Calu3 (cell line): ENCODE measurements at regions not wholly inside any gene's neighbourhood (a gene's known extent, or its start where the extent isn't known, plus 50 kb on each side); places are given as distances from the start of the nearest gene placed in this dataset.

ENCODE experiments used
- BruUV-seq: library from RNA; stranded (reverse); fragments of 400-500 nt; replicated peaks from 2 replicates; lab custom pipeline; 2021; lab: Mats Ljungman, UMichigan
- CTCF ChIA-PET: fragments of 300-600 bp; sonication (Branson Sonifier 250); formaldehyde crosslinking; loops from one replicate; lab custom pipeline; 2022; ENCODE audit warnings: antibody characterized with exemption; lab: Charles Lee
- DNase-seq: peaks from one replicate; pipeline ENCODE4 v3.0.0; 2022
- H3K27ac Mint-ChIP-seq: one replicate; pipeline ENCODE4 v1.8.0; 2022; ENCODE audit warnings: mixed read lengths; ENCODE audit not compliant: unreplicated experiment
- H3K27me3 Mint-ChIP-seq: one replicate; pipeline ENCODE4 v1.8.0; 2022; ENCODE audit warnings: mixed read lengths; ENCODE audit not compliant: unreplicated experiment
- H3K36me3 Mint-ChIP-seq: one replicate; pipeline ENCODE4 v1.8.0; 2022; ENCODE audit warnings: mild to moderate bottlenecking, moderate library complexity, mixed read lengths; ENCODE audit not compliant: insufficient read depth, unreplicated experiment
- H3K4me1 Mint-ChIP-seq: one replicate; pipeline ENCODE4 v1.8.0; 2022; ENCODE audit warnings: mild to moderate bottlenecking, low read depth, mixed read lengths; ENCODE audit not compliant: unreplicated experiment
- H3K4me3 Mint-ChIP-seq: one replicate; pipeline ENCODE4 v1.8.0; 2022; ENCODE audit warnings: mild to moderate bottlenecking, low read depth, moderate library complexity, mixed read lengths; ENCODE audit not compliant: unreplicated experiment
- H3K9me3 Mint-ChIP-seq: one replicate; pipeline ENCODE4 v1.8.0; 2022; ENCODE audit warnings: low read depth, mixed read lengths; ENCODE audit not compliant: unreplicated experiment
- CTCF ChIP-seq: fragments of 200-600 bp; IDR thresholded peaks from one replicate; pipeline ENCODE4 v1.8.0; 2022; ENCODE audit warnings: antibody characterized with exemption; ENCODE audit not compliant: unreplicated experiment
- intact Hi-C: fragments of 100-400 bp; cut with micrococcal nuclease; formaldehyde crosslinking; loops from one replicate; pipeline ENCODE4 v1.10.0; 2022; ENCODE audit not compliant: unreplicated experiment

- CTCF ChIA-PET: no interaction called here
- H3K9me3 Mint-ChIP-seq: no peaks in the 10 kb centered on the region
- no peak for DNase-seq
- no peaks in the 10 kb centered on the region for H3K4me1 Mint-ChIP-seq
- H3K27me3 Mint-ChIP-seq: peaks cover 62% of the 10 kb centered on the region
- no peak overlapping the region for H3K4me3 Mint-ChIP-seq
- H3K36me3 Mint-ChIP-seq: no peaks in the 10 kb centered on the region
- no peak overlapping the region for H3K27ac Mint-ChIP-seq
- no peak for TF ChIP-seq CTCF
- intact Hi-C loops: no loop called here
- BruUV-seq: no TSS peak
These were observed 50.5 kb upstream of the SLC1A4 start for GRCh38 chr2:64938607-64939285.

- H3K27ac Mint-ChIP-seq: no peak overlapping the region
- BruUV-seq: no TSS peak
- CTCF ChIA-PET: no interaction called here
These were observed 49.8 kb upstream of the SLC1A4 start for GRCh38 chr2:64939332-64939917.

More at GRCh38 chr2:64939332-64939917, 49.8 kb upstream of the SLC1A4 start:
- peaks cover 67% of the 10 kb centered on the region for H3K27me3 Mint-ChIP-seq
- intact Hi-C loops: no loop called here
- H3K4me1 Mint-ChIP-seq: no peaks in the 10 kb centered on the region
- no peaks in the 10 kb centered on the region for H3K9me3 Mint-ChIP-seq
- TF ChIP-seq CTCF: no peak
- DNase-seq: no peak
- no peak overlapping the region for H3K4me3 Mint-ChIP-seq
- no peaks in the 10 kb centered on the region for H3K36me3 Mint-ChIP-seq
